Tongue (tissue), 1 donor: ENCODE measurements at regions not wholly inside any gene's neighbourhood (a gene's known extent, or its start where the extent isn't known, plus 50 kb on each side); places are given as distances from the start of the nearest gene placed in this dataset.

Experiments
- DNase-seq: peaks from one replicate; pipeline ENCODE4 v3.0.0-alpha.2; 2015

GRCh38 chr11:116598556-116598955 is 174.2 kb downstream of the BUD13 start:
- no peak for DNase-seq

- DNase-seq, result no peak
Measured at GRCh38 chr11:116598036-116598435, 174.8 kb downstream of the BUD13 start.

GRCh38 chr11:116596346-116597260 is 176.2 kb downstream of the BUD13 start:
- DNase-seq, result no peak

- no peak for DNase-seq
Measured at GRCh38 chr11:116595305-116595880, 177.4 kb downstream of the BUD13 start.

GRCh38 chr11:116590844-116591570 is 181.8 kb downstream of the BUD13 start:
- DNase-seq, result peak; percentile 17

DNA sequence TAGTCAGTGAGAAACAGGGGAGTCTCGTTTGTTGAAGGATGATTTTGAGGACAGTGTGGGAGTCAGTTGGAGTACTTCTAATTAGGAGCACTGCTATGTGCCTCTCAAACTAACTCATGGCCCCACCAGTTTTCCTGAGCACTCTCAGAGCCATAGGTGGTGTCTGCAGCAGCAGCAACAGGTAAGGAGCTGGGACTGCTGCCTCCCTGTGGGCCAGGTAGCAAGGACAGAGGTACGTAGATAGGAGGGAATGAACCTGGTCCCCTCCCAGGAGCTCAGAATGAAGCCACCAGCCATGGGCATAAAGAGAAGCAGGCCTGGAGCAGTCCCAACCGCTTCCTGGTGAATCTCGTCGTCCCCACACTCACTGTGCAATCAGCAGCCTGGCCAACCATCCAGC is 183.4 kb downstream of the BUD13 start:
- DNase-seq, result no peak

DNA sequence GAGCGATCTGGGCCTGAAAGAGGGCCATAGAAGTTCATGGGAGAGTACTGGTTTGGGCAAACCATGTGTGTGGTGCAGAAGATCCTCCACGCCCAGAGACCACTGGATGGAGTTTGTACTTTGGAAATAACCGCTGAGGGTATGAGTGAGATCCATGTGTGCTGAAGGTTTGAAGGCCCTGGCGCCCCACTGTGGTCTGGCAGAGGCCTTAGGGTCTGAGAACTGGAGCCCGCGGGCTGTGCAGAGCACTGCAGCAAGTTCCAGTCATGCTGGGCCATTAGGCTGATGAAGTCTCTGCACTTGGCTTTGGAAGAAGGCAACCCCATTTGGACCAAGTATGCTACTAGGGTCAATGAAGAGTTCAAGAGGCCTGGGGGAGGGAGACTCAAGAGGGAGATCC is 186.4 kb downstream of the BUD13 start:
- no peak for DNase-seq

- DNase-seq, result no peak
Measured at GRCh38 chr11:116582571-116582970, 190.2 kb downstream of the BUD13 start.

DNA sequence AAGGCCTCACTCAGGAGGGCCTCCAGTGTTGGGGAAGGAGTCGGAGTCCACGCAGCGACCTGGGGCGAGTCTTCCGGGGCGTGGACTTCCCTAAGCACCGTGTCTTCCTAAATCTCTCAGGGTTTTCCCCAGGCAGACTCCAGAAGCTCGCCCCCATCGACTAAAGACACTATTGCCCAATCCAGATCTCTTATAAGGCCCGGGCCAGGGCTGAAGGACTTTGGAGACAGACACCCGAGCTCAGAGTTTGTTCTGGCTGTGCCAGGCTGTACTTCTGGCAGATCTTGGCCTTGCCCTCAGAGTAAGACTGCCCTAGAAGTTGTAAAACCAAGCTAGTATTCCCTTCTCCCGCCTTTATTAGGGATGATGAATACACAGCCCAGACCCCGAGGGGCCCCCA is 191.4 kb downstream of the BUD13 start:
- no peak for DNase-seq

GRCh38 chr11:116580799-116581198 is 192.0 kb downstream of the BUD13 start:
- peak; percentile 12 for DNase-seq

- peak; percentile 27 for DNase-seq
Measured at GRCh38 chr11:116579857-116580727, 192.7 kb downstream of the BUD13 start.

DNA sequence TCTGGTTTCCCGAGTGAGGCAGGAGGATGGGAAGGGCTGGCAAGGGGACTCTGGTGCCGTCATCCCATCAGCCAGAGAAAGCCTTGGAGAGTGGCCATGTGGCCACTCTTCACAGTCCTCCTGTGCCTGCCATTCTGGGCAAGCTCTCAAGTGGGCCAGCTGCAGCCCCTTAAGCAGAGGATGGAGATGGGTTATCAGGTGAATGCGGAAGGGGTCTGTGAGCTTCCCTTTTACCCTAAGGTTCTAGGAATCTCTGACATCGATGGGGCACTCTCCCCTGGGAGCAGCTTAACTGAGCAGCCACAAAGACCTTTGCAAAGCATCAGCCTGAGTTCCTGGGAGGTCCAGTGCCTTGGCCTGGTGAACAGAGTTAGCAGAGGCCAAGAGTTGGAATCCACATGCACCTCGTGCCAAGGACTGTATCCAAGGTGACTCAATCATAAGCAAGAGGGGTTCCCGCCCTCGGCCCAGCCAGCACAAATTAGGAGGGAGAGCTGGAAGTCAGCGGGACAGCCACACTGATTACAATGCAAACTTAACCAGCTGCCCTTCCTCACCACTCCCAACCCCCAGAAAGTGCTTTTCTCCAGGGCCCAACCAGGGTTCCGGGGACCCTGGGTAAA is 193.6 kb downstream of the BUD13 start:
- DNase-seq, result peak; percentile 56

DNA sequence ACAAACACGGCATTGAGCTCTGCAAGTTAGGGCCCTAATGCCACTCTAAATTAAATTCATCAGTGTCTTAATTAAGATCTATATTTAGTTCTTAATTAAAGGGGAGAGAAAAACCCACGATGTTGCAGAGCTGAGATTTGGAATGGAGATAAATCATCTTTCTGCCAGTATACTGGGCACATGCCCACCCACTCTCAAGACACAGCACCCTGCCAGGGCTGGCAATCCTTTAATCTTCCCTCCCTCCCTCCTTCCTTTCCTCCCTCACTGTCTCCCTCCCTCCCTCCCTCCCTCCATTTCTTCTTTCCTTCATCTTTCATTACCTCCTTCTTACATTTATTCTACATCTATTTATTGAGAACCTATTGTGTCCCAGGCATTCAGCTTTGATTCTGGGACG is 194.8 kb downstream of the BUD13 start:
- DNase-seq, result no peak

DNA sequence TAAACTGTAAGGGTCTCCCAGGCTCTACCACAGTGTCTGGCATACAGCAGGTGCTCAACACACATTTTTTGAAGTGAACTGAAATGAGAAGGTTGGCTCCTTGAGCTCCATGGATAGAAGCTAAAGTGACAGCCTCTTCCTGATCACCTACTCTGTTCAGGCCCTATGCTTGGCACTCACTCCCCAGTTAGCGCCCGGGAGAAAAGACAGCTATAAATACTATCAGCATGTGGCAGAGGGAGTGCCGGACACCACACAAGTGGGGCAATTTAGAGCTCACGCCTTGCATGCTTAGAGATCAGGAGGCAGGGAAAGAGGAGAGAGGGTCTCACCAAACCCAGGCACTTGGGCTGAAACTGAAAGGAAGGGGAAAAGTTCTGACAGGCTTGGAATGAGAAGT is 195.5 kb downstream of the BUD13 start:
- peak; percentile 48 for DNase-seq

DNA sequence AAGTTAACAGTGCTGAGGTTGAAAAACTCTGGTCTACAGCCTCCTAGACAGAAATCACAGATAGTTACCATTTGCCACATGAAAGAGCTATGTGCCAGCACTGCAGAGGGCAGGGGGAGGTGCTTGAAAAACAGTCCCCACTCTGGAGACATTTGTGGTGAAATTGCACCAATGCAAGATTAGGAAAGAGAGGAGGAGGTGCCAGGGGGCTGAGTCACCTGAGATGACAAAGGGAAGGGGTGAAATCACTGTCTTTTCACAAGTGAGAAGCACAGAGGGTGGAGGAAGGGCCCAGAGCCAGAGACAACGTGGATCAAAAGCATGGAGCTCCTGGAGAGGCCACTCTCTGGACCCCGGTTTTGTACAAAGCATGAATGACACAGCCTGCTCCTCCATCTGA is 196.3 kb downstream of the BUD13 start:
- no peak for DNase-seq

DNA sequence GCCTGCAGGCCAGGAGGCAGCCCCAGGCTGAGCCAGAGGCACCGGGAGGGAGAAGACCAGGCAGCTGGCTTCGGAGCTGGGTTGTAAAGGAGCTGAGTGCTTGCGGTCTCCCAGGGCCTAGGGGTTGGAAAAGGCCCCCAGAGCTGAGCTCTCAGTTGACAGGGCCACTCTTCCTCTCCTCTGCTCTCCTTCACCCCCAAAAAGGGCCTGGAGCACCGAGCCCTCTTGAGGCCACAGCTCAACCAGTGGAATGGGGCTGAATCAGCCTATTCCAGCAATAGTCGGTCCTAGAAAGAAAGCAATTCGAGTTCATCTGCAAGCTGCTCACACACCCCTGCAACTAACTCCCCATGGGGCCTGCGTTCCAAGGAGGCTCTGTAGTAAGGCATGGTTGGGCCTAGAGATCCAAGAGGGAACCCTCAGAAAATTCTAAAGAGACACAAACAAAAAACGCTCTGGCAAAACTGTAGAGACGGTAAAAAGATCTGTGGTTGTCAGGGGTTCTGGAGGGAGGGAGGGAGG is 205.0 kb downstream of the BUD13 start:
- no peak for DNase-seq

DNA sequence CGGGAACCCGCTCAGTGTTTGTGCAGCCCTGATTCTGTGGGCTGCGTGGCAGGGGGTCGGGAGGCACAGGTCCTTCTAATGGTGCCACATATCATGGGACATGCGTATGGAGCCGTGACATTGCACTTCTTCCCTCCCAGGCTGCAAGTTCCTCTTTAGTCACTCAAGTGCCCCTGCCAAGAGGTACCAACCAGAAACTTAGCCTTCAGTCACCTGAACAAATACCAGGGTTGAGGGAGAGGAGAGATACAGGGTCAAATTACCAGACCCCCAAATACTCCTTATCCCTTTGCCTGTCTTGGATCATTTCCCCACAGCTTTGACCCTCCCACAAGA is 209.1 kb downstream of the BUD13 start:
- no peak for DNase-seq

DNA sequence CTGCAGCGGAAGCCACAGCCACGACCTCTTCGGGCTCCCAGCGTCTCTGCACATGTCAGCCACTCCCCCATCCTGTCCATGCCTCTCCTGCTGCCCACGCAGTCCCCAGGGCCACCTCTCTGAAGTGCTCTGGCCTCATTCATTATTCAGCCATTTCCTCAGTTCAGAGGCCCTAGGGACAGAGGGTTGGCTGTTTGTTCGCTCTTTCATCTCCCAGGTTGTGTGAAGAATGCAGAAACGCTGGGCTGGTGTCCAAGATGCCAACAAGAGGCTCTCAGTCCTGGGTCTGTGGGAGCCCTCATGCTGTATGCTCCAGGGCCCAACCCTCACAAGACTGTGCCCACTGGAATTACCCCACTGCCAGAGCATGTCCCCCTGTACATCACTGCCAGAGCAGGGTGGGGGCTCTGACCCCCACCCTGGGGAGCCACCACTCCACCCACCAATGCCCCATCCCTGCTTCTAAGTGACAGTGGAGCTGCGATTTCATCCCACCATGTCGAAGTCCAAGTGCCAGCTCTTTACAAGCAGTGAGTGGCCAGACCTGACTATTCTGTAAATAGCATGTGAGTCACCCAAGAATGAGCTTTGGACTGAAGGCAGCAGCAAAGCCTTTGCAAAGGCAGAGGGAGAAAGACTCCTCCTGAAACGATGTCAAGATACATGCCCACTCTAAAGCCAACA is 209.6 kb downstream of the BUD13 start:
- peak; percentile 46 for DNase-seq

GRCh38 chr11:116560589-116560988 is 212.2 kb downstream of the BUD13 start:
- DNase-seq, result no peak

GRCh38 chr11:116558504-116559211 is 214.1 kb downstream of the BUD13 start:
- DNase-seq, result no peak
